CD4-positive, alpha-beta T cell (primary cell): ENCODE measurements at regions not wholly inside any gene's neighbourhood (a gene's known extent, or its start where the extent isn't known, plus 50 kb on each side); places are given as distances from the start of the nearest gene placed in this dataset.

Source experiments
- ATAC-seq: fragments of 200-7000 bp; cut with Tn5 transposase; one replicate; pipeline ENCODE4 v1.10.0; 2022; ENCODE audit warnings: mild to moderate bottlenecking; ENCODE audit not compliant: poor library complexity
- CTCF ChIA-PET: fragments of 350-600 bp; sonication (Branson Sonifier 250); formaldehyde crosslinking; loops from one replicate; lab custom pipeline; 2021; ENCODE audit warnings: antibody characterized with exemption, inconsistent platforms; lab: Charles Lee
- POLR2A ChIA-PET: fragments of 350-600 bp; sonication (Branson Sonifier 250); formaldehyde crosslinking; loops from one replicate; lab custom pipeline; 2021; ENCODE audit warnings: antibody characterized with exemption, inconsistent platforms; lab: Charles Lee
- DNase-seq, 14 experiments: peaks; one replicate each; pipeline ENCODE4 v3.0.0-alpha.2; 2013 to 2020; ENCODE audit warnings: mixed read lengths in 2 of 14
- H3K27ac ChIP-seq, 2 donors: one replicate each; pipeline versions ENCODE4 v1.5.1 to v1.7.0; 2013; ENCODE audit warnings: low read length in 2 of 2, low read depth in 1 of 2, mild to moderate bottlenecking in 1 of 2
- H3K27me3 ChIP-seq, 2 experiments: 1 replicate in 1 of 2; 2 replicates in 1 of 2; pipeline versions ENCODE4 v1.6.1 to v1.7.0; 2013; ENCODE audit warnings: low read length in 2 of 2, control low read depth in 1 of 2, mild to moderate bottlenecking in 1 of 2, moderate library complexity in 1 of 2; ENCODE audit not compliant: insufficient read depth in 2 of 2, control insufficient read depth in 1 of 2
- H3K36me3 ChIP-seq: one replicate; pipeline ENCODE4 v1.6.1; 2013; ENCODE audit warnings: low read length, control low read depth; ENCODE audit not compliant: insufficient read depth
- H3K4me1 ChIP-seq: one replicate; pipeline ENCODE4 v1.6.1; 2013; ENCODE audit warnings: low read length, control low read depth; ENCODE audit not compliant: insufficient read depth
- H3K4me3 ChIP-seq: one replicate; pipeline ENCODE4 v1.5.1; 2013; ENCODE audit warnings: mild to moderate bottlenecking, low read length, moderate library complexity
- H3K9me3 ChIP-seq, 2 experiments: 1 replicate in 1 of 2; 2 replicates in 1 of 2; pipeline versions ENCODE4 v1.6.1 to v1.7.0; 2013; ENCODE audit warnings: low read length in 2 of 2, mild to moderate bottlenecking in 2 of 2, control low read depth in 1 of 2, moderate library complexity in 1 of 2; ENCODE audit not compliant: control insufficient read depth in 1 of 2, insufficient read depth in 1 of 2
- H3K27ac Mint-ChIP-seq: one replicate; pipeline ENCODE4 v1.8.0; 2020; ENCODE audit warnings: mixed read lengths
- H3K27me3 Mint-ChIP-seq: one replicate; pipeline ENCODE4 v1.8.0; 2021; ENCODE audit warnings: mixed read lengths
- H3K36me3 Mint-ChIP-seq: one replicate; pipeline ENCODE4 v1.8.0; 2021; ENCODE audit warnings: low read depth, mixed read lengths
- H3K4me1 Mint-ChIP-seq: one replicate; pipeline ENCODE4 v1.8.0; 2021; ENCODE audit warnings: low read depth, mixed read lengths
- H3K4me3 Mint-ChIP-seq: one replicate; pipeline ENCODE4 v1.8.0; 2020; ENCODE audit warnings: mild to moderate bottlenecking, mixed read lengths
- H3K9me3 Mint-ChIP-seq: one replicate; pipeline ENCODE4 v1.8.0; 2020; ENCODE audit warnings: mixed read lengths
- intact Hi-C, 2 experiments: fragments of 100-400 bp; cut with DNase I in 1 of 2; cut with micrococcal nuclease in 1 of 2; formaldehyde crosslinking; loops; one replicate each; pipeline versions ENCODE4 v1.15.1 to v1.9.0; 2023 to 2025; cut with DNase I, micrococcal nuclease
- TF ChIP-seq, protein P1 (sequence below): fragments of 200-600 bp; IDR thresholded peaks from one replicate; pipeline ENCODE4 v1.8.0; 2022; ENCODE audit warnings: antibody characterized with exemption, mild to moderate bottlenecking

DNA sequence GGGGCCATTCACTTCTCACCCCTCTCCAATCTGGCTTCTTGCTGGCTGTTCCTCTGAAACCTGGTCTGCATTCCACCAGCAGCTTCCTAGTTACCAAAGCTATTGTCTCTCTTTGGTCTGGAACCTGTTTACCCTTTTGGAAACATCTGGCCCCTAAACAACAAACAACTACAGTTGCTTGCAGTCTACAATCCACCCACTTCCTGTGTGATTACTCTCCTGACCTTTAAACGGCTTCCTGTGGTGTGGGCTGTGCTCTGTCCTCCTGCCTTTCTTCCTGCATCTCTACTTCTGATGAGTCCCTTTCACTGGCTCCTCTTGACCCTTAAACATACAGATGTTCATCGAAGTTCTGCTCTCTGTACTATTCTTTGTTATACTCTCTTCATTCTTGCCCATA lies 303.8 kb downstream of the TDRD15 start:
- POLR2A ChIA-PET, result no interaction called here
- CTCF ChIA-PET, result no interaction called here
- H3K36me3 ChIP-seq, result no peaks in the 10 kb centered on the region
- H3K27ac Mint-ChIP-seq, result no peak overlapping the region
- H3K4me3 Mint-ChIP-seq, result no peak overlapping the region
- intact Hi-C loops, result no loop called here
- no peaks in the 10 kb centered on the region for H3K4me1 ChIP-seq
- H3K4me1 Mint-ChIP-seq, result no peaks in the 10 kb centered on the region
- DNase-seq (no peak), ATAC-seq (no peak)
- TF ChIP-seq, protein P1, sequence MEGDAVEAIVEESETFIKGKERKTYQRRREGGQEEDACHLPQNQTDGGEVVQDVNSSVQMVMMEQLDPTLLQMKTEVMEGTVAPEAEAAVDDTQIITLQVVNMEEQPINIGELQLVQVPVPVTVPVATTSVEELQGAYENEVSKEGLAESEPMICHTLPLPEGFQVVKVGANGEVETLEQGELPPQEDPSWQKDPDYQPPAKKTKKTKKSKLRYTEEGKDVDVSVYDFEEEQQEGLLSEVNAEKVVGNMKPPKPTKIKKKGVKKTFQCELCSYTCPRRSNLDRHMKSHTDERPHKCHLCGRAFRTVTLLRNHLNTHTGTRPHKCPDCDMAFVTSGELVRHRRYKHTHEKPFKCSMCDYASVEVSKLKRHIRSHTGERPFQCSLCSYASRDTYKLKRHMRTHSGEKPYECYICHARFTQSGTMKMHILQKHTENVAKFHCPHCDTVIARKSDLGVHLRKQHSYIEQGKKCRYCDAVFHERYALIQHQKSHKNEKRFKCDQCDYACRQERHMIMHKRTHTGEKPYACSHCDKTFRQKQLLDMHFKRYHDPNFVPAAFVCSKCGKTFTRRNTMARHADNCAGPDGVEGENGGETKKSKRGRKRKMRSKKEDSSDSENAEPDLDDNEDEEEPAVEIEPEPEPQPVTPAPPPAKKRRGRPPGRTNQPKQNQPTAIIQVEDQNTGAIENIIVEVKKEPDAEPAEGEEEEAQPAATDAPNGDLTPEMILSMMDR, result no peak
- H3K27ac ChIP-seq, result no peak overlapping the region
- H3K27me3 ChIP-seq, result no peaks in the 10 kb centered on the region
- no peak overlapping the region for H3K4me3 ChIP-seq
- H3K27me3 Mint-ChIP-seq, result no peaks in the 10 kb centered on the region
- H3K9me3 Mint-ChIP-seq, result peaks cover 11% of the 10 kb centered on the region
- H3K9me3 ChIP-seq, result peaks cover 0 to 4% of the 10 kb centered on the region in 2 experiments
- no peaks in the 10 kb centered on the region for H3K36me3 Mint-ChIP-seq

DNA sequence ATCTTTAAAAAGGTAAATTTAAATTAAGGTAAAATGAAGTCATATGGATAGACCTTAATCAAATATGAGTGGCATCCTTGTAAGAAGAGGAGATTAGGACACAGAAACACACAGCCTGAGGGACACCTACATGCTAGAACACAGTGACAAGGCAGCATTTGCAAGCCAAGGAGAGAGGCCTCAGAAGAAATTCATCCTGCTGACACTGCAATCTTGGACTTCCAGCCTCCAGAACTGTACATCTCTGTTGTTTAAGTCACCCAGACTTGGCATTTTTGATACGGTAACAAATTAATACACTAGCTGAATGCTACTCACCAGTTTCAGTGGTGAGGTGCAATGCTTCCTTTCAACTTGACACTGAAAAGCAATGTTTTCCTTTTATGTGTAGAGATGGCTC lies 305.0 kb downstream of the TDRD15 start:
- H3K9me3 Mint-ChIP-seq, result peaks cover 5% of the 10 kb centered on the region
- no peaks in the 10 kb centered on the region for H3K36me3 Mint-ChIP-seq
- Histone ChIP-seq H3K36me3 (no peaks in the 10 kb centered on the region), H3K4me1 (no peaks in the 10 kb centered on the region), H3K27ac (no peak overlapping the region), H3K4me3 (no peak overlapping the region), H3K27me3 (no peaks in the 10 kb centered on the region), H3K9me3 (peaks cover 0 to 4% of the 10 kb centered on the region in 2 experiments)
- ATAC-seq, result no peak
- no peaks in the 10 kb centered on the region for H3K4me1 Mint-ChIP-seq
- ChIA-PET CTCF (no interaction called here), POLR2A (no interaction called here)
- TF ChIP-seq, protein P1, result no peak
- H3K27me3 Mint-ChIP-seq, result no peaks in the 10 kb centered on the region
- intact Hi-C loops, result no loop called here
- no peak for DNase-seq
- no peak overlapping the region for H3K4me3 Mint-ChIP-seq
- no peak overlapping the region for H3K27ac Mint-ChIP-seq

- Mint-ChIP-seq H3K4me1 (no peaks in the 10 kb centered on the region), H3K27ac (no peak overlapping the region), H3K27me3 (no peaks in the 10 kb centered on the region), H3K36me3 (no peaks in the 10 kb centered on the region), H3K4me3 (no peak overlapping the region), H3K9me3 (peaks cover 5% of the 10 kb centered on the region)
- no peaks in the 10 kb centered on the region for H3K4me1 ChIP-seq
- ATAC-seq (no peak), DNase-seq (no peak)
- H3K27ac ChIP-seq, result no peak overlapping the region
- no peak overlapping the region for H3K4me3 ChIP-seq
- intact Hi-C loops, result no loop called here
- H3K36me3 ChIP-seq, result no peaks in the 10 kb centered on the region
- POLR2A ChIA-PET, result no interaction called here
- TF ChIP-seq, protein P1, result no peak
- peaks cover 0 to 4% of the 10 kb centered on the region in 2 experiments for H3K9me3 ChIP-seq
- no peaks in the 10 kb centered on the region for H3K27me3 ChIP-seq
- CTCF ChIA-PET, result no interaction called here
These were observed 306.0 kb downstream of the TDRD15 start for GRCh38 chr2:21429747-21430146.
